GM10266 (cell line): ENCODE measurements at regions not wholly inside any gene's neighbourhood (a gene's known extent, or its start where the extent isn't known, plus 50 kb on each side); places are given as distances from the start of the nearest gene placed in this dataset.

Source experiments
- DNase-seq: peaks from one replicate; pipeline ENCODE4 v3.0.0; 2012; ENCODE audit errors: extremely low spot score
- CTCF ChIP-seq: IDR thresholded peaks from 2 replicates; pipeline ENCODE4 v1.5.1; 2012; ENCODE audit warnings: mild to moderate bottlenecking, low read depth; ENCODE audit not compliant: control insufficient read depth, insufficient read depth; ENCODE audit errors: missing control alignments

GRCh38 chr3:116553355-116553754 is 108.1 kb upstream of the LSAMP start:
- no peak for TF ChIP-seq CTCF
- DNase-seq: no peak

- TF ChIP-seq CTCF: no peak
Observed at GRCh38 chr3:116561529-116561928, 116.2 kb upstream of the LSAMP start.

GRCh38 chr3:116563351-116563750 is 118.1 kb upstream of the LSAMP start:
- DNase-seq: no peak
- TF ChIP-seq CTCF: no peak

More at GRCh38 chr3:116561529-116561928, 116.2 kb upstream of the LSAMP start:
- no peak for DNase-seq

- no peak for DNase-seq
- TF ChIP-seq CTCF: no peak
Observed at GRCh38 chr3:116566478-116566960, 121.2 kb upstream of the LSAMP start.

GRCh38 chr3:116569611-116570010 is 124.3 kb upstream of the LSAMP start:
- TF ChIP-seq CTCF: no peak
- DNase-seq: no peak

GRCh38 chr3:116579840-116580239 is 129.7 kb upstream of the TUSC7 start:
- no peak for TF ChIP-seq CTCF
- DNase-seq: no peak

- TF ChIP-seq CTCF: no peak
- DNase-seq: no peak
Observed at GRCh38 chr3:116586285-116586944, 123.2 kb upstream of the TUSC7 start.
